ENCODE measurements at regions not wholly inside any gene's neighbourhood (a gene's known extent, or its start where the extent isn't known, plus 50 kb on each side); places are given as distances from the start of the nearest gene placed in this dataset.

GRCh38 chr7:130868139-130868538 lies 134.1 kb upstream of the KLF14 start:
- in situ Hi-C loops (cut with MboI; ENCODE audit: low sequenced_read_pairs in 4 of 4) (loop anchor here in 1 of 4 donors (25.0 kb wide), 2 partner anchors 169 to 794 kb away; no protein-coding TSS in a partner anchor), intact Hi-C loops (cut with DNase I; ENCODE audit: low total_unique reads) (no loop called here)
- TF ChIP-seq CTCF (IDR thresholded peaks at IDR 0.05 in 4 of 5, conservative IDR thresholded peaks at IDR 0.05 in 1 of 5), result no peak
- TF ChIP-seq POLR2A (IDR thresholded peaks at IDR 0.05), result no peak
- no peaks in the 10 kb centered on the region for H3K9me3 ChIP-seq
- H3K27me3 ChIP-seq, result no peaks in the 10 kb centered on the region
- DNase-seq (no peak), ATAC-seq (no peak)
- no peak overlapping the region for H3K4me3 ChIP-seq
- H3K4me1 ChIP-seq, result no peaks in the 10 kb centered on the region
- H3K27ac ChIP-seq, result peak overlapping the region in 2 of 4 donors; percentile 16 to 32
- H3K36me3 ChIP-seq, result peaks cover 0 to 81% of the 10 kb centered on the region in 2 donors

- Histone ChIP-seq H3K27ac (peak overlapping the region in 2 of 4 donors; percentile 10 to 92), H3K4me1 (no peaks in the 10 kb centered on the region), H3K27me3 (no peaks in the 10 kb centered on the region), H3K36me3 (peaks cover 0 to 93% of the 10 kb centered on the region in 2 donors), H3K4me3 (no peak overlapping the region), H3K9me3 (no peaks in the 10 kb centered on the region)
- intact Hi-C loops (cut with DNase I; ENCODE audit: low total_unique reads) (loop anchor here (10.0 kb wide), 1 partner anchor 455 kb away; the partner anchor contains the start of gene MKLN1), in situ Hi-C loops (cut with MboI; ENCODE audit: low sequenced_read_pairs in 4 of 4) (loop anchor here in 1 of 4 donors (25.0 kb wide), 2 partner anchors 167 to 792 kb away; no protein-coding TSS in a partner anchor)
- ATAC-seq (no peak), DNase-seq (no peak)
- TF ChIP-seq POLR2A (IDR thresholded peaks at IDR 0.05), result no peak
- no peak for TF ChIP-seq CTCF (IDR thresholded peaks at IDR 0.05 in 4 of 5, conservative IDR thresholded peaks at IDR 0.05 in 1 of 5)
Observed at GRCh38 chr7:130869918-130870317, 135.9 kb upstream of the KLF14 start.

- H3K27ac ChIP-seq, result peak overlapping the region; percentile 3 to 92 (median 72)
- no peaks in the 10 kb centered on the region for H3K9me3 ChIP-seq
- intact Hi-C loops (cut with DNase I; ENCODE audit: low total_unique reads), result loop anchor here (10.0 kb wide), 1 partner anchor 452 kb away; the partner anchor contains the start of gene MKLN1
- H3K4me3 ChIP-seq, result no peak overlapping the region
- TF ChIP-seq CTCF (IDR thresholded peaks at IDR 0.05 in 4 of 5, conservative IDR thresholded peaks at IDR 0.05 in 1 of 5) (no peak), POLR2A (IDR thresholded peaks at IDR 0.05) (no peak)
- peaks cover 12 to 20% of the 10 kb centered on the region in 2 donors for H3K4me1 ChIP-seq
- no peaks in the 10 kb centered on the region for H3K27me3 ChIP-seq
- DNase-seq, result peak in 1 of 2 donors; percentile 46
- H3K36me3 ChIP-seq, result peaks cover 0 to 91% of the 10 kb centered on the region in 2 donors
- in situ Hi-C loops (cut with MboI; ENCODE audit: low sequenced_read_pairs in 4 of 4), result loop anchor here in 1 of 4 donors (25.0 kb wide), 2 partner anchors 165 to 790 kb away; no protein-coding TSS in a partner anchor
- ATAC-seq, result peak in 1 of 2 donors; percentile 26
Observed at GRCh38 chr7:130872341-130872740, 138.3 kb upstream of the KLF14 start.

GRCh38 chr7:130872756-130873448 lies 138.9 kb upstream of the KLF14 start:
- ATAC-seq (peak in 1 of 2 donors; percentile 3), DNase-seq (no peak)
- no peak for TF ChIP-seq CTCF (IDR thresholded peaks at IDR 0.05 in 4 of 5, conservative IDR thresholded peaks at IDR 0.05 in 1 of 5)
- no peak for TF ChIP-seq POLR2A (IDR thresholded peaks at IDR 0.05)
- intact Hi-C loops (cut with DNase I; ENCODE audit: low total_unique reads), result loop anchor here (10.0 kb wide), 1 partner anchor 452 kb away; the partner anchor contains the start of gene MKLN1
- H3K9me3 ChIP-seq, result no peaks in the 10 kb centered on the region
- peaks cover 0 to 91% of the 10 kb centered on the region in 2 donors for H3K36me3 ChIP-seq
- no peaks in the 10 kb centered on the region for H3K27me3 ChIP-seq
- peak overlapping the region; percentile 56 to 95 (median 90) for H3K27ac ChIP-seq
- no peak overlapping the region for H3K4me3 ChIP-seq
- in situ Hi-C loops (cut with MboI; ENCODE audit: low sequenced_read_pairs in 4 of 4), result loop anchor here in 1 of 4 donors (25.0 kb wide), 2 partner anchors 164 to 789 kb away; no protein-coding TSS in a partner anchor
- H3K4me1 ChIP-seq, result peaks cover 13 to 26% of the 10 kb centered on the region in 2 donors

All from gastrocnemius medialis (tissue), 4 donors.